ENCODE measurements at regions not wholly inside any gene's neighbourhood (a gene's known extent, or its start where the extent isn't known, plus 50 kb on each side); places are given as distances from the start of the nearest gene placed in this dataset.
"Not testable (repeated sequence)": the region's sequence is repeated elsewhere in the genome, so short reads cannot be mapped to it uniquely, and the experiment has no call there.

- not testable (repeated sequence) for DNase-seq
Observed at GRCh38 chr1:234793924-234794323, 183.9 kb upstream of the IRF2BP2 start.

- DNase-seq, result not testable (repeated sequence)
Observed at GRCh38 chr1:234792221-234792864, 182.4 kb upstream of the IRF2BP2 start.

GRCh38 chr1:234791615-234792014, 181.6 kb upstream of the IRF2BP2 start:
- DNase-seq, result not testable (repeated sequence)

GRCh38 chr1:234790333-234790732, 180.4 kb upstream of the IRF2BP2 start:
- not testable (repeated sequence) for DNase-seq

GRCh38 chr1:234787011-234787584, 177.1 kb upstream of the IRF2BP2 start:
- DNase-seq, result not testable (repeated sequence)

GRCh38 chr1:234785922-234786321, 175.9 kb upstream of the IRF2BP2 start:
- not testable (repeated sequence) for DNase-seq

GRCh38 chr1:234785471-234785919, 175.5 kb upstream of the IRF2BP2 start:
- not testable (repeated sequence) for DNase-seq

- DNase-seq, result not testable (repeated sequence)
Observed at GRCh38 chr1:234784108-234784507, 174.1 kb upstream of the IRF2BP2 start.

- no peak for DNase-seq
Observed at GRCh38 chr1:234782791-234783190, 172.8 kb upstream of the IRF2BP2 start.

- DNase-seq, result no peak
Observed at GRCh38 chr1:234782105-234782751, 172.2 kb upstream of the IRF2BP2 start.

- DNase-seq, result no peak
Observed at GRCh38 chr1:234781241-234782065, 171.5 kb upstream of the IRF2BP2 start.

GRCh38 chr1:234780531-234781162, 170.7 kb upstream of the IRF2BP2 start:
- DNase-seq, result no peak

GRCh38 chr1:234780112-234780511, 170.1 kb upstream of the IRF2BP2 start:
- no peak for DNase-seq

GRCh38 chr1:234779600-234779999, 169.6 kb upstream of the IRF2BP2 start:
- not testable (repeated sequence) for DNase-seq

GRCh38 chr1:234779160-234779538, 169.2 kb upstream of the IRF2BP2 start:
- no peak for DNase-seq

GRCh38 chr1:234778221-234779159, 168.5 kb upstream of the IRF2BP2 start:
- no peak for DNase-seq

- no peak for DNase-seq
Observed at GRCh38 chr1:234777856-234778220, 167.9 kb upstream of the IRF2BP2 start.

- DNase-seq, result no peak
Observed at GRCh38 chr1:234776876-234777855, 167.2 kb upstream of the IRF2BP2 start.

GRCh38 chr1:234776256-234776875, 166.4 kb upstream of the IRF2BP2 start:
- no peak for DNase-seq
